NB4 (cell line): ENCODE measurements at regions not wholly inside any gene's neighbourhood (a gene's known extent, or its start where the extent isn't known, plus 50 kb on each side); places are given as distances from the start of the nearest gene placed in this dataset.

Experiments used
- DNase-seq: peaks from one replicate; pipeline ENCODE4 v3.0.0; 2010; ENCODE audit warnings: low read depth
- H3K4me3 ChIP-seq: one replicate; pipeline ENCODE4 v1.5.1; 2011; ENCODE audit warnings: mild to moderate bottlenecking, low read depth, low read length, moderate library complexity
- CTCF ChIP-seq: IDR thresholded peaks from one replicate; pipeline ENCODE4 v1.5.1; 2012; ENCODE audit warnings: low read depth, low read length
- MAX ChIP-seq: IDR thresholded peaks from 2 replicates; pipeline ENCODE4 v1.6.1; 2011; ENCODE audit warnings: low read depth, low read length
- MYC ChIP-seq: IDR thresholded peaks from 2 replicates; pipeline ENCODE4 v1.6.1; 2011; ENCODE audit warnings: low read depth, low read length
- POLR2A ChIP-seq: IDR thresholded peaks from 2 replicates; pipeline ENCODE4 v1.6.1; 2011; ENCODE audit warnings: mild to moderate bottlenecking; ENCODE audit not compliant: insufficient read length; ENCODE audit errors: extremely low read depth

DNA sequence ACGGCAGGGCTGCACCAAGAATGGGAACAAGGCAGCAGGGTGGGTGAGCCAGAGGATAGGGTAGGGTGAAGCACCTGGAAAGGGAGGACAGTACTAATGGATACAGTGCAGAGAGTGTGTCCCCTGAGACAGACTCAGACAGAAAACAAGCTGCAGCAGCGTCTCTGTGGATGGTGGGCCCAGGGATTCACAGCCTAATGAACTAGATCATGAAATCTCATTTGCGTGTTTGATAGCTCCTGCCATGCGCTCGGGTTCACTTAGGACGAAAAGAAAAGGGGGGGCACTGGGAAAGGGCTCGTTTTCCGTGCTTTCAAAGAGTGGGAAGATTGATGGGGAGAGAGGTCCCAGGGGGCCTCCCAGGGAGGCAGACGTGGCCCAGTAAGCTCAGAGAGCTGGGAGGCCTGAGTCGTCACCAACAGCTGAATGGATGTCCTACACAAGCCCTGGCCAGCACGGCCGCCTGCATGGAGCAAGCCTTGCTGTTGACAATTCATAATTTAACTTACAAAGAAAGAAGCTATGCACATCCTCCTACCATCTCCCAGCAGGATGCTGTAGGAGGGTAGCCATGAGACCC is 446.9 kb downstream of the BCOR start:
- no peak overlapping the region for H3K4me3 ChIP-seq
- no peak for TF ChIP-seq MYC
- no peak for DNase-seq

GRCh38 chrX:39652336-39652735 is 445.4 kb downstream of the BCOR start:
- peak; percentile 53 for TF ChIP-seq CTCF
- no peak for TF ChIP-seq MAX
- H3K4me3 ChIP-seq, result no peak overlapping the region
- peak; percentile 67 for DNase-seq

DNA sequence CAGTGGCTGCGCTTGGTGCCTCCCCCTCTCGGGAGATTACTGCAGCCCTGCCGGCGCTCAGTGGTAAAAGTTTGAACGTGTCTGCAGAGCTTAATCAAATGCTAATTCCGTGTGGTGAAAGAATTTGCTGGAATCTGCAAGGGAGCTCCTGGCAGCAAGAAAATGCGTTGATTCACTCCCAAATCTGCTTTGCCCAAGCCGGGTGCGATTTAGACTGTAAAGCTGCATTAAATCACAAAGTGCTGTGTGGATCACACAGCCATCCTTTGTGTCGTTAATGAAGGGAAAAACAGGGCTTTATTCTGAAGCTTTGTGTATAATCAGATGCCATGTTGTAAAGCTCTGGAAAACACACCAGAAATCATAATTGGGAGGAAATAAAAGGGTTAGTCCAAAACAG is 444.1 kb downstream of the BCOR start:
- TF ChIP-seq POLR2A (no peak), MAX (no peak)
- H3K4me3 ChIP-seq, result no peak overlapping the region
- DNase-seq, result no peak

GRCh38 chrX:39654183-39654925 is 443.4 kb downstream of the BCOR start:
- DNase-seq, result no peak
- H3K4me3 ChIP-seq, result no peak overlapping the region
- TF ChIP-seq CTCF (no peak), POLR2A (no peak), MAX (no peak), MYC (no peak)

- no peak overlapping the region for H3K4me3 ChIP-seq
- no peak for DNase-seq
- TF ChIP-seq CTCF (no peak), POLR2A (no peak), MYC (no peak), MAX (no peak)
These were observed 442.8 kb downstream of the BCOR start for GRCh38 chrX:39654952-39655351.

DNA sequence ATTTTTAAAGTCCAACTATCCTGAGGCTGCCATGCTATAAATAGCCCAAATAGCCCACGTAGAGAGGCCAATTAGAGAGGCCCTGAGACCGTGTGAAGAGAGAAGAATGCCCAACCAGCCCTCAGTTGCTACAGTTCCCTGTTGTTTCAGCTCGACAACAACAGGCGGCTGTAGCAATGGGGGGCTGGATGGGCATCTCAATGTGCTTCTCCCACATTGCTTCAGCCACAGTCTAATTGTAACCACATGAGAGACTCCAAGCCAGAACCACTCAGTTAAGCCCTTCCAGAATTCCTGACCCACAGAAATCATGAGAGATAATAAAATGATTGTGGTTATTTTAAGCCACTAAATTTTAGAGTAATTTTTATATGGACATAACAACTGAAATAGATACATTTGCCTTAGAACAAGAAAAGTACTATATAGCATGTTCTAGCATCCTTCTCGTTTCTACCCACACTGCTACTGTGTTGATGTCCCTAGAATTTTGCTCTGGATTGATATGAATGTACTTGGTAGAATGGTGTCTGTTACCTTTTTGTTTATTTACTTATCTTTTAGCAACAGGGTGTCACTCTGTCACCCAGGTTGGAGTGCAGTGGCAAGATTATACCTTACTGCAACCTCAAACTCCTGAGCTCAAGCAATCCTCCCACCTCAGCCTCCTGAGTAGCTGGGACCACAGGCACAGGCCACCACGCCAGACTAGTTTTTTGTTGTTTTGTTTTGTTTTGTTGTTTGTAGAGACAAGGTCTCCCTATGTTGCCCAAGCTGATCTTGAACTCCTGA is 436.4 kb downstream of the BCOR start:
- no peak for DNase-seq
- TF ChIP-seq POLR2A (no peak), MAX (no peak), MYC (no peak), CTCF (no peak)
- H3K4me3 ChIP-seq, result no peak overlapping the region
